Vagina (tissue), 2 donors: ENCODE measurements at regions not wholly inside any gene's neighbourhood (a gene's known extent, or its start where the extent isn't known, plus 50 kb on each side); places are given as distances from the start of the nearest gene placed in this dataset.

ENCODE experiments used
- DNase-seq, 2 donors: peaks; one replicate each; pipeline ENCODE4 v3.0.0-alpha.2; 2017; ENCODE audit errors: extremely low spot score in 2 of 2
- H3K27ac ChIP-seq: fragments of 200-600 bp; sonication (generic); one replicate; pipeline ENCODE4 v1.5.1; 2019
- H3K27me3 ChIP-seq: fragments of 200-600 bp; sonication (generic); one replicate; pipeline ENCODE4 v1.5.1; 2019
- H3K36me3 ChIP-seq, 2 donors: fragments of 200-600 bp; sonication (generic); one replicate each; pipeline ENCODE4 v1.5.1; 2017 to 2019
- H3K4me1 ChIP-seq: fragments of 200-600 bp; sonication (generic); one replicate; pipeline ENCODE4 v1.5.1; 2019
- H3K4me3 ChIP-seq, 2 donors: fragments of 200-600 bp; sonication (generic); 1 replicate in 1 of 2; 2 replicates in 1 of 2; pipeline ENCODE4 v1.5.1; 2016 to 2019
- H3K9me3 ChIP-seq: fragments of 200-600 bp; sonication (generic); one replicate; pipeline ENCODE4 v1.5.1; 2019
- POLR2A ChIP-seq, 2 donors: fragments of 450-650 bp; IDR thresholded peaks; one replicate each; pipeline ENCODE4 v1.6.1; 2017; ENCODE audit warnings: antibody characterized with exemption in 2 of 2, mild to moderate bottlenecking in 2 of 2, moderate library complexity in 2 of 2
- POLR2AphosphoS5 ChIP-seq, 2 donors: sonication (generic); formaldehyde crosslinking; IDR thresholded peaks; one replicate each; pipeline ENCODE4 v1.9.0; 2017; ENCODE audit warnings: antibody characterized with exemption in 2 of 2, mild to moderate bottlenecking in 2 of 2, low read depth in 1 of 2; ENCODE audit not compliant: insufficient read depth in 1 of 2
- intact Hi-C: fragments of 100-400 bp; cut with DNase I; formaldehyde crosslinking; loops from one replicate; pipeline ENCODE4 v1.15.1; 2023
- TF ChIP-seq, protein P1 (sequence below), 3 experiments: fragments of 450-650 bp in 2 of 3; fragments of 200-600 bp in 1 of 3; sonication (generic) in 1 of 3; IDR thresholded peaks; one replicate each; pipeline ENCODE4 v1.5.1; 2017 to 2019; ENCODE audit warnings: antibody characterized with exemption in 3 of 3, mild to moderate bottlenecking in 2 of 3, moderate library complexity in 2 of 3

DNA sequence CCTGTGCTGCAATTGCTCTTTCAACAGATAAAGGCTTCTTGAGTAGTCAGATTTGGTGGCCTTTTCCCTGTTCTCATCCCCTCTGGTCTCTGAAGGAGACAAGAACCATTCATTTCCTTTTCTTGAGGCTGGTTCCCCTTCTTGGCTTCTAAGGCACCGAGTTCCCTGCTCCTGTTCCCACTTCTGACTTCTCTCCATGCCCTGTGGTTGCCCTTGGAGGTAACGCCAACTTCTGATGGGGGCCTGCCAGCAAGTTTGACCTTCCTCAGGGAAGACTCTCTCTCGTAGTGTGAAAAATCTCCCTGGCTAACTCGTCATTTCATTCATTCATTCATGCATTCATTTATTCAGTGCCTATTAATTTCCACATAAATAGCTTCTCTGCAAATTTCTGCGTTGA, 302.4 kb upstream of the SOX11 start:
- H3K4me1 ChIP-seq, result no peaks in the 10 kb centered on the region
- H3K4me3 ChIP-seq, result no peak overlapping the region
- intact Hi-C loops, result no loop called here
- TF ChIP-seq, protein P1, sequence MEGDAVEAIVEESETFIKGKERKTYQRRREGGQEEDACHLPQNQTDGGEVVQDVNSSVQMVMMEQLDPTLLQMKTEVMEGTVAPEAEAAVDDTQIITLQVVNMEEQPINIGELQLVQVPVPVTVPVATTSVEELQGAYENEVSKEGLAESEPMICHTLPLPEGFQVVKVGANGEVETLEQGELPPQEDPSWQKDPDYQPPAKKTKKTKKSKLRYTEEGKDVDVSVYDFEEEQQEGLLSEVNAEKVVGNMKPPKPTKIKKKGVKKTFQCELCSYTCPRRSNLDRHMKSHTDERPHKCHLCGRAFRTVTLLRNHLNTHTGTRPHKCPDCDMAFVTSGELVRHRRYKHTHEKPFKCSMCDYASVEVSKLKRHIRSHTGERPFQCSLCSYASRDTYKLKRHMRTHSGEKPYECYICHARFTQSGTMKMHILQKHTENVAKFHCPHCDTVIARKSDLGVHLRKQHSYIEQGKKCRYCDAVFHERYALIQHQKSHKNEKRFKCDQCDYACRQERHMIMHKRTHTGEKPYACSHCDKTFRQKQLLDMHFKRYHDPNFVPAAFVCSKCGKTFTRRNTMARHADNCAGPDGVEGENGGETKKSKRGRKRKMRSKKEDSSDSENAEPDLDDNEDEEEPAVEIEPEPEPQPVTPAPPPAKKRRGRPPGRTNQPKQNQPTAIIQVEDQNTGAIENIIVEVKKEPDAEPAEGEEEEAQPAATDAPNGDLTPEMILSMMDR (IDR thresholded peaks at IDR 0.05), result no peak
- TF ChIP-seq POLR2A (IDR thresholded peaks at IDR 0.05) (no peak), POLR2AphosphoS5 (IDR thresholded peaks at IDR 0.05; ENCODE audit: insufficient read depth in 1 of 2, low read depth in 1 of 2) (no peak)
- no peak overlapping the region for H3K27ac ChIP-seq
- H3K9me3 ChIP-seq, result no peaks in the 10 kb centered on the region
- H3K36me3 ChIP-seq, result no peaks in the 10 kb centered on the region
- no peaks in the 10 kb centered on the region for H3K27me3 ChIP-seq
- no peak for DNase-seq

DNA sequence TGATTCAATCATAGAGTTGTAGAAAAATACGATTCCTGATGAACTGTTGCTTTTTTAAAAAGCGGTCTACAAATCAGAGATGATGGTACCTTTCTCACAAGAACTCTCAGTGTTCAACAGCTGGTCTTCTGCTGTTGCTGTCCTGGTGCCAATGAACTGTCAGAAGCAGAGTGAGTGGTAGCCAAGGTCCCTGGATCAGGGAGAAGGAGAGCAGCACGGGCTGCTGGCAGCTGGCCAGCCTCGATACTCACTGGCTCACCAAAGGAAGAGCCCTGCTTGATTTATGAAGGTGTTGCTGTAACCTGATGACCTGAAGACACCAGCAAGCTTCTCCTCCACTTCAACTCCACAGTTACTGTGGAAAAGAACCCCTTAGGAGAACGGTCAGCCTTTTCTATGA, 300.8 kb upstream of the SOX11 start:
- Histone ChIP-seq H3K9me3 (no peaks in the 10 kb centered on the region), H3K36me3 (no peaks in the 10 kb centered on the region), H3K4me1 (no peaks in the 10 kb centered on the region), H3K4me3 (no peak overlapping the region), H3K27me3 (no peaks in the 10 kb centered on the region), H3K27ac (no peak overlapping the region)
- TF ChIP-seq, protein P1 (IDR thresholded peaks at IDR 0.05), result no peak
- no peak for TF ChIP-seq POLR2A (IDR thresholded peaks at IDR 0.05)
- TF ChIP-seq POLR2AphosphoS5 (IDR thresholded peaks at IDR 0.05; ENCODE audit: insufficient read depth in 1 of 2, low read depth in 1 of 2), result no peak
- intact Hi-C loops, result no loop called here
- no peak for DNase-seq

DNA sequence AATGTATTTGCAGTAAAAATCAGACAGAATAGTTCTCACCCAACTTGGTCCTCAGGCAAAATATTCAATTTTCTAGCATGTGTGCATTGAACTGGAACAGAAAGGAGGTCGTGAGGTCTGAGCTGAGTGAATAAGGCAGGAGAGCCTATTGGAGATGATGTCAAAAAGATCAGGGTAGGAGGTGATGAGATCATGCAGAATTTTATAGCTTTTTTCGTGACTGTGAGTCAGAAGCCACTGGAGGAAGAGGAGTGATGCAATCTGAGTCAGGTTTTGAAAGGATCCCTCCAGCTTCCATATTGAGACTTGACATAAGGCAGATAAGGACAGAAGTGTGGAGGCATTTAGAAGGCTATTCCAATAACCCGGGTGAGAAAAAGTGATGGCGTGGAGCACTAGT, 299.5 kb upstream of the SOX11 start:
- Histone ChIP-seq H3K4me3 (no peak overlapping the region), H3K9me3 (no peaks in the 10 kb centered on the region), H3K4me1 (no peaks in the 10 kb centered on the region), H3K36me3 (no peaks in the 10 kb centered on the region), H3K27me3 (no peaks in the 10 kb centered on the region), H3K27ac (no peak overlapping the region)
- TF ChIP-seq, protein P1 (IDR thresholded peaks at IDR 0.05), result no peak
- no peak for TF ChIP-seq POLR2AphosphoS5 (IDR thresholded peaks at IDR 0.05; ENCODE audit: insufficient read depth in 1 of 2, low read depth in 1 of 2)
- TF ChIP-seq POLR2A (IDR thresholded peaks at IDR 0.05), result no peak
- intact Hi-C loops, result no loop called here
- DNase-seq, result no peak

DNA sequence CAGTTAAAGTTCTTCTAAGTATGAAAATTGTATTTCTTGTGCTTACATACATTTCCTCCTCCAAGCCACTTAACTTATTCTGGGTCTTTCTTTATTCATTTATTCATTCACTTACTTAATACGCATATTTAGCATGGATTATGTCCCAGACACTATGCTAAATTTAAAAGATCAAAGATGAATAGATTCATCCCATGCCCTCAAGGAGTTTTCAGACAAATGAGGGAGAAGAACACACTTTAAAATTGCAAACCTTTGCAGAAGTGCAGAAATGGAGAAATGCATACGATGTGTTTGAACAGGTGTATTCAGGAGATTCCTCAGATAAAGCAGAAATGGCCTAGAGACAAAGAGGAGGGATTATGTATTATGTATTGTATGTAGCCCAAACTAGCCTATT, 298.7 kb upstream of the SOX11 start:
- DNase-seq, result no peak
- Histone ChIP-seq H3K4me3 (no peak overlapping the region), H3K4me1 (no peaks in the 10 kb centered on the region), H3K27ac (no peak overlapping the region), H3K36me3 (no peaks in the 10 kb centered on the region), H3K27me3 (no peaks in the 10 kb centered on the region), H3K9me3 (no peaks in the 10 kb centered on the region)
- TF ChIP-seq, protein P1 (IDR thresholded peaks at IDR 0.05), result no peak
- TF ChIP-seq POLR2A (IDR thresholded peaks at IDR 0.05) (no peak), POLR2AphosphoS5 (IDR thresholded peaks at IDR 0.05; ENCODE audit: insufficient read depth in 1 of 2, low read depth in 1 of 2) (no peak)
- intact Hi-C loops, result no loop called here

DNA sequence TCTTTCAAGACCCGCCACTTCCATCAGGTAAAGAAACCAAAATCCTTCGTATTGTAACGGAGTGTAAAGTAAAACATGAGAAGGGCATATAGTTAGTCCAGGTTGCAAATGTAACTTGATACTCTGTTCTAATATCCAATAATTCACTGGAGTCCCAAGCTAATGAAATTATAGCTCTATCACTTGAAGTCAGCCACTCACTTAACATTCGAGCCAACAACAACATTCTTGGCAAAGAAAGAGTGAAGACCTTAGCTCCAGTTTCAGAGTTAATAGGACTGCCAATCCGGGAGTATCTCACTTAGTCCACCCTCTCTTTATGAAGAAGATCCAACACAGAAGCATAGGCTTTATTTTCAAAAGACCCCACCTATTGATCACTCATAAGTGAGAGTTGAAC, 298.0 kb upstream of the SOX11 start:
- intact Hi-C loops, result no loop called here
- DNase-seq, result no peak
- H3K36me3 ChIP-seq, result no peaks in the 10 kb centered on the region
- TF ChIP-seq POLR2A (IDR thresholded peaks at IDR 0.05) (no peak), POLR2AphosphoS5 (IDR thresholded peaks at IDR 0.05; ENCODE audit: insufficient read depth in 1 of 2, low read depth in 1 of 2) (no peak)
- TF ChIP-seq, protein P1 (IDR thresholded peaks at IDR 0.05), result no peak
- no peak overlapping the region for H3K27ac ChIP-seq
- H3K9me3 ChIP-seq, result no peaks in the 10 kb centered on the region
- H3K27me3 ChIP-seq, result no peaks in the 10 kb centered on the region
- H3K4me3 ChIP-seq, result no peak overlapping the region
- no peaks in the 10 kb centered on the region for H3K4me1 ChIP-seq
